ENCODE measurements at regions not wholly inside any gene's neighbourhood (a gene's known extent, or its start where the extent isn't known, plus 50 kb on each side); places are given as distances from the start of the nearest gene placed in this dataset.

GRCh38 chr2:216951171-216951570 lies 91.3 kb upstream of the TNP1 start:
- ChIA-PET POLR2A (no interaction called here), SMC1A (ENCODE audit: uncharacterized antibody, unreplicated experiment) (no interaction called here), CTCF (interaction anchor here (1.2 kb wide), 1 partner anchor 192 kb away, joined by 3 read pairs; no protein-coding TSS in a partner anchor), RAD21 (ENCODE audit: unreplicated experiment) (no interaction called here)
- intact Hi-C loops (cut with micrococcal nuclease; ENCODE audit: unreplicated experiment) = no loop called here
- TF ChIP-seq JUNB (IDR thresholded peaks at IDR 0.05) (no peak), HDAC2 (IDR thresholded peaks at IDR 0.05) (no peak), JUND (IDR thresholded peaks at IDR 0.05; ENCODE audit: low read depth, low read length) (no peak), ZNF622 (IDR thresholded peaks at IDR 0.05) (no peak), BCL11A (IDR thresholded peaks at IDR 0.05; ENCODE audit: low read depth, low read length) (no peak), PAX8 (IDR thresholded peaks at IDR 0.05) (no peak), TARDBP (IDR thresholded peaks at IDR 0.05; ENCODE audit: borderline replicate concordance) (no peak), PBX3 (IDR thresholded peaks at IDR 0.05; ENCODE audit: insufficient replicate concordance, low read depth, low read length) (no peak), REST (IDR thresholded peaks at IDR 0.05; ENCODE audit: low read depth, low read length) (no peak)
- TF ChIP-seq, protein P1, sequence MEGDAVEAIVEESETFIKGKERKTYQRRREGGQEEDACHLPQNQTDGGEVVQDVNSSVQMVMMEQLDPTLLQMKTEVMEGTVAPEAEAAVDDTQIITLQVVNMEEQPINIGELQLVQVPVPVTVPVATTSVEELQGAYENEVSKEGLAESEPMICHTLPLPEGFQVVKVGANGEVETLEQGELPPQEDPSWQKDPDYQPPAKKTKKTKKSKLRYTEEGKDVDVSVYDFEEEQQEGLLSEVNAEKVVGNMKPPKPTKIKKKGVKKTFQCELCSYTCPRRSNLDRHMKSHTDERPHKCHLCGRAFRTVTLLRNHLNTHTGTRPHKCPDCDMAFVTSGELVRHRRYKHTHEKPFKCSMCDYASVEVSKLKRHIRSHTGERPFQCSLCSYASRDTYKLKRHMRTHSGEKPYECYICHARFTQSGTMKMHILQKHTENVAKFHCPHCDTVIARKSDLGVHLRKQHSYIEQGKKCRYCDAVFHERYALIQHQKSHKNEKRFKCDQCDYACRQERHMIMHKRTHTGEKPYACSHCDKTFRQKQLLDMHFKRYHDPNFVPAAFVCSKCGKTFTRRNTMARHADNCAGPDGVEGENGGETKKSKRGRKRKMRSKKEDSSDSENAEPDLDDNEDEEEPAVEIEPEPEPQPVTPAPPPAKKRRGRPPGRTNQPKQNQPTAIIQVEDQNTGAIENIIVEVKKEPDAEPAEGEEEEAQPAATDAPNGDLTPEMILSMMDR (IDR thresholded peaks at IDR 0.05 in 2 of 3, conservative IDR thresholded peaks at IDR 0.05 in 1 of 3; ENCODE audit: control insufficient read depth in 2 of 3, extremely low read depth in 1 of 3, insufficient read depth in 1 of 3, low read depth in 3 of 3, low read length in 3 of 3) = no peak
- H3K27ac ChIP-seq (ENCODE audit: control insufficient read depth, insufficient read depth) = no peak overlapping the region
- no peak overlapping the region for H3K9ac ChIP-seq (ENCODE audit: control insufficient read depth, insufficient read depth, low read length)
- peaks cover 1% of the 10 kb centered on the region; the same call in 1 of the 3 replicates for H3K9me3 ChIP-seq (replicated peaks; ENCODE audit: control insufficient read depth, insufficient read depth, low read length)
- H4K20me1 ChIP-seq (ENCODE audit: control insufficient read depth, insufficient read depth) = no peaks in the 10 kb centered on the region
- 8% methylated on average over 4 of the region's 4 CpGs for WGBS (ENCODE audit: insufficient coverage, insufficient replicate concordance, low lambda C conversion rate, missing lambda C conversion rate)
- H3K27me3 ChIP-seq (replicated peaks in 1 of 2; ENCODE audit: control insufficient read depth in 2 of 2, insufficient read depth in 2 of 2, low read length in 1 of 2) = no peaks in the 10 kb centered on the region
- H2AFZ ChIP-seq (ENCODE audit: control insufficient read depth, low read depth, low read length) = no peak overlapping the region
- no peaks in the 10 kb centered on the region for H3K79me2 ChIP-seq (ENCODE audit: control insufficient read depth, insufficient read depth, low read length)
- ATAC-seq (no peak), FAIRE-seq (no peak), DNase-seq (ENCODE audit: low read depth, low spot score) (no peak)
- H3K36me3 ChIP-seq (ENCODE audit: control insufficient read depth in 2 of 2, insufficient read depth in 2 of 2, low read length in 1 of 2) = no peaks in the 10 kb centered on the region
- H3K4me3 ChIP-seq = no peak overlapping the region
- H3K4me2 ChIP-seq (ENCODE audit: control insufficient read depth, insufficient read depth) = no peak overlapping the region
- 0 out of 2 replicates have a peak, but pooled peaks cover 4% of the 10 kb centered on the region for H3K4me1 ChIP-seq (ENCODE audit: control insufficient read depth, insufficient read depth, low read length)
- no TSS peak for BruUV-seq (replicated peaks)
- in situ Hi-C loops (cut with MboI) = no loop called here

All from GM12878 (cell line).